CD4-positive, alpha-beta memory T cell (primary cell): ENCODE measurements at regions not wholly inside any gene's neighbourhood (a gene's known extent, or its start where the extent isn't known, plus 50 kb on each side); places are given as distances from the start of the nearest gene placed in this dataset.
"Not testable (repeated sequence)": the region's sequence is repeated elsewhere in the genome, so short reads cannot be mapped to it uniquely, and the experiment has no call there.

Experiments used
- CTCF ChIA-PET: fragments of 350-600 bp; sonication (Branson Sonifier 250); formaldehyde crosslinking; loops from one replicate; lab custom pipeline; 2021; ENCODE audit warnings: inconsistent platforms; ENCODE audit not compliant: partially characterized antibody; lab: Charles Lee
- POLR2A ChIA-PET: fragments of 350-600 bp; sonication (Branson Sonifier 250); formaldehyde crosslinking; loops from one replicate; lab custom pipeline; 2021; ENCODE audit not compliant: partially characterized antibody; lab: Charles Lee
- DNase-seq, 5 donors: peaks; one replicate each; pipeline versions ENCODE4 v3.0.0 to v3.0.0-alpha.2; 2020 to 2022; ENCODE audit warnings: mixed read lengths in 1 of 5
- H3K27ac ChIP-seq: one replicate; pipeline ENCODE4 v1.7.0; 2013; ENCODE audit warnings: low read depth, low read length
- H3K27me3 ChIP-seq: 2 replicates; pipeline ENCODE4 v1.7.0; 2013; ENCODE audit warnings: mild to moderate bottlenecking, low read length, moderate library complexity; ENCODE audit not compliant: insufficient read depth
- H3K36me3 ChIP-seq: 2 replicates; pipeline ENCODE4 v1.7.0; 2013; ENCODE audit warnings: mild to moderate bottlenecking, low read length, moderate library complexity; ENCODE audit not compliant: insufficient read depth
- H3K4me1 ChIP-seq: 2 replicates; pipeline ENCODE4 v1.7.0; 2013; ENCODE audit warnings: mild to moderate bottlenecking, low read length, moderate library complexity; ENCODE audit not compliant: insufficient read depth
- H3K4me3 ChIP-seq, 2 donors: one replicate each; pipeline ENCODE4 v1.7.0; 2013; ENCODE audit warnings: low read length in 2 of 2, mild to moderate bottlenecking in 1 of 2
- H3K9me3 ChIP-seq, 2 donors: one replicate each; pipeline ENCODE4 v1.7.0; 2013; ENCODE audit warnings: low read length in 2 of 2, control low read depth in 1 of 2; ENCODE audit not compliant: control insufficient read depth in 1 of 2
- H3K27ac Mint-ChIP-seq, 7 donors: one replicate each; pipeline ENCODE4 v1.8.0; 2020 to 2021; ENCODE audit warnings: mixed read lengths in 7 of 7, mild to moderate bottlenecking in 6 of 7, inconsistent platforms in 3 of 7, moderate library complexity in 3 of 7
- H3K27me3 Mint-ChIP-seq, 2 donors: one replicate each; pipeline ENCODE4 v1.8.0; 2020 to 2021; ENCODE audit warnings: mixed read lengths in 2 of 2
- H3K36me3 Mint-ChIP-seq, 2 donors: one replicate each; pipeline ENCODE4 v1.8.0; 2020 to 2021; ENCODE audit warnings: mixed read lengths in 2 of 2, inconsistent platforms in 1 of 2, mild to moderate bottlenecking in 1 of 2
- H3K4me1 Mint-ChIP-seq, 4 donors: one replicate each; pipeline ENCODE4 v1.8.0; 2020 to 2021; ENCODE audit warnings: mixed read lengths in 4 of 4, mild to moderate bottlenecking in 1 of 4
- H3K4me3 Mint-ChIP-seq, 8 donors: one replicate each; pipeline ENCODE4 v1.8.0; 2020 to 2021; ENCODE audit warnings: mixed read lengths in 8 of 8, mild to moderate bottlenecking in 7 of 8, moderate library complexity in 6 of 8, inconsistent platforms in 3 of 8
- H3K9me3 Mint-ChIP-seq, 8 donors: one replicate each; pipeline ENCODE4 v1.8.0; 2020 to 2021; ENCODE audit warnings: mixed read lengths in 8 of 8, mild to moderate bottlenecking in 5 of 8, inconsistent platforms in 3 of 8, moderate library complexity in 1 of 8
- intact Hi-C: fragments of 100-400 bp; cut with micrococcal nuclease; formaldehyde crosslinking; loops from one replicate; pipeline ENCODE4 v1.15.1; 2023

GRCh38 chr5:176061269-176061622 is 93.1 kb upstream of the THOC3 start:
- H3K9me3 ChIP-seq, DNase-seq, H3K9me3 Mint-ChIP-seq, H3K27ac Mint-ChIP-seq, intact Hi-C loops, H3K36me3 Mint-ChIP-seq, H3K4me1 Mint-ChIP-seq, H3K27me3 ChIP-seq, POLR2A ChIA-PET, H3K4me3 ChIP-seq, H3K27me3 Mint-ChIP-seq, H3K27ac ChIP-seq, CTCF ChIA-PET, H3K4me1 ChIP-seq, H3K36me3 ChIP-seq: not testable (repeated sequence)
- peak overlapping the region in 4 of 8 donors; percentile 3 to 48 (median 20) for H3K4me3 Mint-ChIP-seq

- H3K27me3 Mint-ChIP-seq, intact Hi-C loops, DNase-seq, H3K27ac Mint-ChIP-seq, H3K9me3 Mint-ChIP-seq, H3K36me3 ChIP-seq, POLR2A ChIA-PET, CTCF ChIA-PET, H3K4me1 ChIP-seq, H3K9me3 ChIP-seq, H3K4me1 Mint-ChIP-seq, H3K27me3 ChIP-seq, H3K4me3 ChIP-seq, H3K36me3 Mint-ChIP-seq, H3K27ac ChIP-seq: not testable (repeated sequence)
- H3K4me3 Mint-ChIP-seq: peak overlapping the region in 2 of 8 donors; percentile 9 to 48
These were observed 93.5 kb upstream of the THOC3 start for GRCh38 chr5:176061660-176062059.

DNA sequence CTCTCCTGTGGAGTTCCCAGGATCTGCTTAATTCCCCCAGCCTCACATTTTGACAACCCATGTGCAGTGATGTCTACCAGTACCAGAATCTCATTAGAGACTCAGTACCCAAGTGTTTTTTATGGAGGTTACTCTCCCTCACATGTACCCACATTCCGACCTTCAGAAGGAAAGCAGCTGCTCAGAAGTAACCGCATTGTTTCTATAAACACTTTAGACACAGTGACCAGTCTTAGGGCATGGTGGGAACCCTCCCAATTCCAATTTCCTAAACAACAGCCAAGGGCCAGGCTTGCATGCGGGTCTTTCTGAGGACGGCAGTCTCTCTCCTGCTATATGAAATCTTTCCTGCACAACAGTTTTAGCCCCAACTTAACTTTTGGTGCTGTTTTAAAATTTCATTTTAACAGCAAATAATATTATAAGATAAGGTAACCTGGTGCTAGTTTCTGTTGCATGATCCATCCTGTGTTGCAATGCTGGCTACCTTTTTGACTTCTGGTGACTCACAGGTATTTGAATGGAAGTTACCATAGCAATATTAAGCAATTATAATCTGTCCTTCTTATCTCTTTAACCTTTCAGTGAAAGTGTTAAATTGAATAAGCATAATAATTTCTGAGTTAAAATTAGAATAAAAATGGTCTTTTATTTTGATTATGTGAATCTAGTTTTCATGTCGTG is 98.3 kb upstream of the THOC3 start:
- H3K4me1 ChIP-seq, H3K36me3 ChIP-seq, intact Hi-C loops, H3K36me3 Mint-ChIP-seq, H3K9me3 Mint-ChIP-seq, POLR2A ChIA-PET, H3K27me3 Mint-ChIP-seq, H3K9me3 ChIP-seq, H3K27ac Mint-ChIP-seq, DNase-seq, H3K27me3 ChIP-seq, H3K4me3 ChIP-seq, H3K4me1 Mint-ChIP-seq, CTCF ChIA-PET, H3K4me3 Mint-ChIP-seq, H3K27ac ChIP-seq: not testable (repeated sequence)

DNA sequence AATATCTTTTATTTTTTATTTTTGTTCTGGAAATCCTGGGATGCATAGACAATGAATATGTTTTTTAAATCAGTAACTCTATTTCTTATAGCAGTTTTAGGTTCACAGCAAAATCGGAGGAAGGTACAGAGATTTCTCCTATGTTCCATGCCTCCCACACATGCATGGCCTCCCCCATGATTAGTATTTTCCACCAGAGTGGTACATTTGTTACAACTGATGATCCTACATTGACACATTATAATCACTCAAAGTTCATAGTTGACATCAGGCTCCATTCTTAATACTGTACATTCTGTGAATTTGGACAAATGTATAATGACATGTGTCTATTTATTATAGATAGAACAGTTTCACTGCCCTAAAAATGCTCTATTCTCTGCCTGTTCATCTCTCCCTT is 99.0 kb upstream of the THOC3 start:
- H3K4me3 ChIP-seq, DNase-seq, POLR2A ChIA-PET, CTCF ChIA-PET, H3K36me3 ChIP-seq, H3K9me3 Mint-ChIP-seq, H3K27me3 ChIP-seq, H3K27ac Mint-ChIP-seq, H3K27me3 Mint-ChIP-seq, H3K4me3 Mint-ChIP-seq, H3K4me1 Mint-ChIP-seq, H3K4me1 ChIP-seq, H3K9me3 ChIP-seq, H3K27ac ChIP-seq, H3K36me3 Mint-ChIP-seq, intact Hi-C loops: not testable (repeated sequence)

- H3K27me3 ChIP-seq, H3K4me3 ChIP-seq, POLR2A ChIA-PET, H3K27ac ChIP-seq, H3K27me3 Mint-ChIP-seq, H3K9me3 ChIP-seq, H3K9me3 Mint-ChIP-seq, CTCF ChIA-PET, DNase-seq, H3K4me3 Mint-ChIP-seq, H3K4me1 ChIP-seq, H3K4me1 Mint-ChIP-seq, H3K36me3 ChIP-seq, intact Hi-C loops, H3K36me3 Mint-ChIP-seq: not testable (repeated sequence)
- H3K27ac Mint-ChIP-seq: peak overlapping the region in 2 of 7 donors; percentile 70 to 83
These were observed 99.8 kb upstream of the THOC3 start for GRCh38 chr5:176067948-176068347.

DNA sequence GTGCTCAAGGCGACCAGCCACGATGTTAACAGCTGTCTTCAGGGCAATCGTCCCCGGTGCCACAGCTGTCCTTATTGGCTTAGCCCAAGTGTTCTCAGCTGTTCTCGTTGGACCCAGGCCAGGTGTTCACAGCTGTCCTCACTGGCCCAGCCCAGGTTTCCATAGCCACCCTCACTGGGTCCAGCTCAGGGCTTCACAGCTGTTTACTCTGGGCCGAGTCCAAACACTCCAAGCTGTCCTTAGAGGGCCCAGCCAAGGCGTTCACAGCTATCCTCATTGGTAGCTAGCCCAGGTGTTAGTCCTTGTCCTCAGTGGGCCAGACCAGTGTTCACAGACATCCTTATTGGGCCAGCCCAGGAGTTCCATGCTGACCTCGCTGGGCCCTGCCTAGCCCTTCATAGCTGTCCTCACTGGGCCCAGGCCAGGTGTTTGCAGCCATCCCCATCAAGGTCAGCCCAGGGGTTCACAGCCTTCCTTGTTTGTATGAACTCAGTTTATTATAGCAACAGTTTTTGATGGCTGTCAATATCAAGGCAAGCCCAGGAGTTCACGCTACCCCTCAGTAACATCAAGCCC is 106.0 kb upstream of the THOC3 start:
- H3K4me3 Mint-ChIP-seq, H3K9me3 ChIP-seq, H3K27ac Mint-ChIP-seq, DNase-seq, POLR2A ChIA-PET, H3K9me3 Mint-ChIP-seq, H3K27ac ChIP-seq, H3K4me1 ChIP-seq, H3K36me3 ChIP-seq, CTCF ChIA-PET, H3K4me1 Mint-ChIP-seq, H3K36me3 Mint-ChIP-seq, H3K27me3 Mint-ChIP-seq, intact Hi-C loops, H3K4me3 ChIP-seq, H3K27me3 ChIP-seq: not testable (repeated sequence)

DNA sequence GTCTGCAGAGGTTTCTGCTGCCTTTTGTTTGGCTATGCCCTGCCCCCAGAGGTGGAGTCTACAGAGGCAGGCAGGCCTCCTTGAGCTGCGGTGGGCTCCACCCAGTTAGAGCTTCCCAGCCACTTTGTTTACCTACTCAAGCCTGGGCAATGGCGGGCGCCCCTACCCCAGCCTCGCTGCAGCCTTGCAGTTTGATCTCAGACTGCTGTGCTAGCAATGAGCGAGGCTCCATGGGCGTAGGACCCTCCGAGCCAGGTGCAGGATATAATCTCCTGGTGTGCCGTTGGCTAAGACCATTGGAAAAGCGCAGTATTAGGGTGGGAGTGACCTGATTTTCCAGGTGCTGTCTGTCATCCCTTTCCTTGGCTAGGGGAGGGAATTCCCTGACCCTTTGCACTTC is 115.6 kb upstream of the THOC3 start:
- POLR2A ChIA-PET: not testable (repeated sequence)

GRCh38 chr5:176103083-176103482 is 135.0 kb upstream of the THOC3 start:
- H3K36me3 ChIP-seq, H3K27ac Mint-ChIP-seq, H3K9me3 Mint-ChIP-seq, H3K4me3 ChIP-seq, H3K27me3 ChIP-seq, H3K9me3 ChIP-seq, intact Hi-C loops, H3K27me3 Mint-ChIP-seq, H3K4me1 Mint-ChIP-seq, H3K4me3 Mint-ChIP-seq, CTCF ChIA-PET, DNase-seq, H3K36me3 Mint-ChIP-seq, H3K27ac ChIP-seq, H3K4me1 ChIP-seq, POLR2A ChIA-PET: not testable (repeated sequence)

More for the DNA sequence above, 115.6 kb upstream of the THOC3 start:
- DNase-seq, H3K27ac ChIP-seq, CTCF ChIA-PET, H3K4me3 Mint-ChIP-seq, H3K4me1 Mint-ChIP-seq, H3K9me3 Mint-ChIP-seq, H3K9me3 ChIP-seq, H3K27me3 Mint-ChIP-seq, H3K27me3 ChIP-seq, H3K36me3 ChIP-seq, H3K36me3 Mint-ChIP-seq, H3K4me3 ChIP-seq, H3K4me1 ChIP-seq, intact Hi-C loops, H3K27ac Mint-ChIP-seq: not testable (repeated sequence)
